ENCODE measurements at regions not wholly inside any gene's neighbourhood (a gene's known extent, or its start where the extent isn't known, plus 50 kb on each side); places are given as distances from the start of the nearest gene placed in this dataset.

GRCh38 chr3:102757950-102758349, 323.1 kb downstream of the ZPLD1 start:
- DNase-seq = no peak

- DNase-seq = no peak
Measured at GRCh38 chr3:102761766-102762165, 327.0 kb downstream of the ZPLD1 start.

GRCh38 chr3:102790747-102791325, 356.0 kb downstream of the ZPLD1 start:
- DNase-seq = no peak

- DNase-seq = no peak
Measured at GRCh38 chr3:102791641-102792589, 357.1 kb downstream of the ZPLD1 start.

- DNase-seq = no peak
Measured at GRCh38 chr3:102796804-102797203, 362.0 kb downstream of the ZPLD1 start.

- DNase-seq = no peak
Measured at GRCh38 chr3:102802819-102803420, 368.1 kb downstream of the ZPLD1 start.

GRCh38 chr3:102810937-102811336, 376.1 kb downstream of the ZPLD1 start:
- DNase-seq = no peak

- no peak for DNase-seq
Measured at GRCh38 chr3:102826636-102827035, 391.8 kb downstream of the ZPLD1 start.

GRCh38 chr3:102827386-102827785, 392.6 kb downstream of the ZPLD1 start:
- no peak for DNase-seq

GRCh38 chr3:102830415-102830814, 395.6 kb downstream of the ZPLD1 start:
- no peak for DNase-seq

GRCh38 chr3:102841866-102842265, 407.1 kb downstream of the ZPLD1 start:
- no peak for DNase-seq

- no peak for DNase-seq
Measured at GRCh38 chr3:102866845-102867244, 432.0 kb downstream of the ZPLD1 start.

- DNase-seq = no peak
Measured at GRCh38 chr3:102883515-102883914, 448.7 kb downstream of the ZPLD1 start.

- DNase-seq = no peak
Measured at GRCh38 chr3:102885289-102885688, 450.5 kb downstream of the ZPLD1 start.

GRCh38 chr3:102887431-102887830, 452.6 kb downstream of the ZPLD1 start:
- DNase-seq = no peak

- no peak for DNase-seq
Measured at GRCh38 chr3:102896851-102897621, 462.2 kb downstream of the ZPLD1 start.

GRCh38 chr3:102904629-102905028, 469.8 kb downstream of the ZPLD1 start:
- no peak for DNase-seq

- DNase-seq = no peak
Measured at GRCh38 chr3:102905811-102906210, 471.0 kb downstream of the ZPLD1 start.

GRCh38 chr3:102906818-102907217, 472.0 kb downstream of the ZPLD1 start:
- DNase-seq = no peak

- DNase-seq = no peak
Measured at GRCh38 chr3:102909904-102910303, 475.1 kb downstream of the ZPLD1 start.

- no peak for DNase-seq
Measured at GRCh38 chr3:102916532-102916931, 481.7 kb downstream of the ZPLD1 start.

- no peak for DNase-seq
Measured at GRCh38 chr3:102926618-102927017, 491.8 kb downstream of the ZPLD1 start.

- DNase-seq = no peak
Measured at GRCh38 chr3:102933377-102933776, 498.6 kb downstream of the ZPLD1 start.

Measured in NCI-H2081 treated with DMSO at 0.1 percent for 48 hours (cell line).